Activated naive CD8-positive, alpha-beta T cell treated with anti-CD3 and anti-CD28 coated beads, Interleukin-2, amount 50 U/mL, for 24 hours (primary cell): ENCODE measurements at regions not wholly inside any gene's neighbourhood (a gene's known extent, or its start where the extent isn't known, plus 50 kb on each side); places are given as distances from the start of the nearest gene placed in this dataset.

Experiments used
- ATAC-seq: fragments of 150-1000 bp; cut with Tn5 transposase; one replicate; pipeline ENCODE4 v1.10.0; 2021
- DNase-seq: peaks from one replicate; pipeline ENCODE4 v3.0.0; 2021
- H3K27ac Mint-ChIP-seq: one replicate; pipeline ENCODE4 v1.8.0; 2021; ENCODE audit warnings: mild to moderate bottlenecking, mixed read lengths
- H3K27me3 Mint-ChIP-seq: one replicate; pipeline ENCODE4 v1.8.0; 2021; ENCODE audit warnings: mixed read lengths
- H3K36me3 Mint-ChIP-seq: one replicate; pipeline ENCODE4 v1.8.0; 2021; ENCODE audit warnings: low read depth, mixed read lengths
- H3K4me1 Mint-ChIP-seq: one replicate; pipeline ENCODE4 v1.8.0; 2021; ENCODE audit warnings: mixed read lengths
- H3K4me3 Mint-ChIP-seq: one replicate; pipeline ENCODE4 v1.8.0; 2021; ENCODE audit warnings: mild to moderate bottlenecking, moderate library complexity, mixed read lengths
- H3K9me3 Mint-ChIP-seq: one replicate; pipeline ENCODE4 v1.8.0; 2021; ENCODE audit warnings: mixed read lengths

GRCh38 chr14:71585361-71585760, 346.9 kb upstream of the RGS6 start:
- Mint-ChIP-seq H3K27me3 (no peaks in the 10 kb centered on the region), H3K9me3 (no peaks in the 10 kb centered on the region), H3K4me1 (peaks cover 25% of the 10 kb centered on the region), H3K4me3 (no peak overlapping the region), H3K36me3 (peaks cover 25% of the 10 kb centered on the region), H3K27ac (no peak overlapping the region)
- ATAC-seq (no peak), DNase-seq (no peak)

GRCh38 chr14:71586131-71586897, 345.9 kb upstream of the RGS6 start:
- DNase-seq: no peak
- no peak for ATAC-seq
- H3K27me3 Mint-ChIP-seq: no peaks in the 10 kb centered on the region
- peaks cover 25% of the 10 kb centered on the region for H3K36me3 Mint-ChIP-seq
- no peak overlapping the region for H3K4me3 Mint-ChIP-seq
- H3K9me3 Mint-ChIP-seq: no peaks in the 10 kb centered on the region
- peaks cover 28% of the 10 kb centered on the region for H3K4me1 Mint-ChIP-seq
- H3K27ac Mint-ChIP-seq: no peak overlapping the region

- ATAC-seq (no peak), DNase-seq (no peak)
- Mint-ChIP-seq H3K9me3 (no peaks in the 10 kb centered on the region), H3K4me3 (no peak overlapping the region), H3K4me1 (peaks cover 38% of the 10 kb centered on the region), H3K27me3 (no peaks in the 10 kb centered on the region), H3K27ac (no peak overlapping the region), H3K36me3 (peaks cover 25% of the 10 kb centered on the region)
Measured at GRCh38 chr14:71588028-71588427, 344.2 kb upstream of the RGS6 start.

GRCh38 chr14:71588576-71589215, 343.5 kb upstream of the RGS6 start:
- Mint-ChIP-seq H3K4me3 (no peak overlapping the region), H3K27me3 (no peaks in the 10 kb centered on the region), H3K4me1 (peaks cover 38% of the 10 kb centered on the region), H3K9me3 (no peaks in the 10 kb centered on the region), H3K27ac (no peak overlapping the region), H3K36me3 (peaks cover 25% of the 10 kb centered on the region)
- ATAC-seq (no peak), DNase-seq (no peak)

GRCh38 chr14:71589609-71590008, 342.6 kb upstream of the RGS6 start:
- Mint-ChIP-seq H3K36me3 (peaks cover 28% of the 10 kb centered on the region), H3K4me1 (peaks cover 47% of the 10 kb centered on the region), H3K27ac (no peak overlapping the region), H3K4me3 (no peak overlapping the region), H3K27me3 (no peaks in the 10 kb centered on the region), H3K9me3 (no peaks in the 10 kb centered on the region)
- DNase-seq (no peak), ATAC-seq (no peak)

GRCh38 chr14:71590131-71590530, 342.1 kb upstream of the RGS6 start:
- Mint-ChIP-seq H3K9me3 (no peaks in the 10 kb centered on the region), H3K4me1 (peaks cover 52% of the 10 kb centered on the region), H3K4me3 (no peak overlapping the region), H3K27ac (no peak overlapping the region), H3K27me3 (no peaks in the 10 kb centered on the region), H3K36me3 (peaks cover 28% of the 10 kb centered on the region)
- no peak for ATAC-seq
- DNase-seq: no peak

- DNase-seq: no peak
- Mint-ChIP-seq H3K4me1 (peaks cover 54% of the 10 kb centered on the region), H3K4me3 (no peak overlapping the region), H3K36me3 (peaks cover 28% of the 10 kb centered on the region), H3K9me3 (no peaks in the 10 kb centered on the region), H3K27me3 (no peaks in the 10 kb centered on the region), H3K27ac (no peak overlapping the region)
- no peak for ATAC-seq
Measured at GRCh38 chr14:71591231-71591630, 341.0 kb upstream of the RGS6 start.

- Mint-ChIP-seq H3K4me1 (peaks cover 58% of the 10 kb centered on the region), H3K27ac (peak overlapping the region; percentile 50), H3K27me3 (no peaks in the 10 kb centered on the region), H3K36me3 (peaks cover 29% of the 10 kb centered on the region), H3K9me3 (no peaks in the 10 kb centered on the region), H3K4me3 (no peak overlapping the region)
- ATAC-seq: peak; percentile 92
- DNase-seq: peak; percentile 18
Measured at GRCh38 chr14:71591929-71592328, 340.3 kb upstream of the RGS6 start.

GRCh38 chr14:71592361-71592760, 339.9 kb upstream of the RGS6 start:
- peaks cover 29% of the 10 kb centered on the region for H3K36me3 Mint-ChIP-seq
- H3K27me3 Mint-ChIP-seq: no peaks in the 10 kb centered on the region
- no peak overlapping the region for H3K4me3 Mint-ChIP-seq
- peaks cover 60% of the 10 kb centered on the region for H3K4me1 Mint-ChIP-seq
- no peaks in the 10 kb centered on the region for H3K9me3 Mint-ChIP-seq
- DNase-seq (no peak), ATAC-seq (no peak)
- H3K27ac Mint-ChIP-seq: no peak overlapping the region

- Mint-ChIP-seq H3K9me3 (peaks cover 8% of the 10 kb centered on the region), H3K27ac (no peak overlapping the region), H3K27me3 (no peaks in the 10 kb centered on the region), H3K36me3 (peaks cover 27% of the 10 kb centered on the region), H3K4me3 (no peak overlapping the region), H3K4me1 (peaks cover 71% of the 10 kb centered on the region)
- DNase-seq (no peak), ATAC-seq (no peak)
Measured at GRCh38 chr14:71593966-71594365, 338.3 kb upstream of the RGS6 start.

GRCh38 chr14:71594821-71595220, 337.4 kb upstream of the RGS6 start:
- Mint-ChIP-seq H3K9me3 (peaks cover 11% of the 10 kb centered on the region), H3K36me3 (peaks cover 27% of the 10 kb centered on the region), H3K27me3 (no peaks in the 10 kb centered on the region), H3K4me3 (peak overlapping the region; percentile 30), H3K27ac (peak overlapping the region; percentile 37), H3K4me1 (peaks cover 66% of the 10 kb centered on the region)
- peak; percentile 70 for ATAC-seq
- DNase-seq: peak; percentile 18

GRCh38 chr14:71595441-71595840, 336.8 kb upstream of the RGS6 start:
- DNase-seq: no peak
- Mint-ChIP-seq H3K27me3 (no peaks in the 10 kb centered on the region), H3K9me3 (peaks cover 17% of the 10 kb centered on the region), H3K4me1 (peaks cover 65% of the 10 kb centered on the region), H3K4me3 (peak overlapping the region; percentile 30), H3K36me3 (peaks cover 34% of the 10 kb centered on the region), H3K27ac (peak overlapping the region; percentile 2)
- no peak for ATAC-seq

GRCh38 chr14:71597287-71597920, 334.8 kb upstream of the RGS6 start:
- Mint-ChIP-seq H3K9me3 (peaks cover 34% of the 10 kb centered on the region), H3K4me1 (peaks cover 53% of the 10 kb centered on the region), H3K27me3 (no peaks in the 10 kb centered on the region), H3K4me3 (no peak overlapping the region), H3K36me3 (peaks cover 42% of the 10 kb centered on the region), H3K27ac (no peak overlapping the region)
- DNase-seq (no peak), ATAC-seq (no peak)

- Mint-ChIP-seq H3K4me1 (peaks cover 50% of the 10 kb centered on the region), H3K4me3 (no peak overlapping the region), H3K27ac (peak overlapping the region; percentile 3), H3K36me3 (peaks cover 45% of the 10 kb centered on the region), H3K9me3 (peaks cover 34% of the 10 kb centered on the region), H3K27me3 (no peaks in the 10 kb centered on the region)
- DNase-seq (no peak), ATAC-seq (peak; percentile 25)
Measured at GRCh38 chr14:71597955-71598660, 334.1 kb upstream of the RGS6 start.
